Lower leg skin (tissue), 3 donors: ENCODE measurements at regions not wholly inside any gene's neighbourhood (a gene's known extent, or its start where the extent isn't known, plus 50 kb on each side); places are given as distances from the start of the nearest gene placed in this dataset.

ENCODE experiments used
- CTCF ChIP-seq, 3 donors: fragments of 450-650 bp; IDR thresholded peaks; one replicate each; pipeline ENCODE4 v1.5.1; 2016; ENCODE audit warnings: antibody characterized with exemption in 3 of 3, mild to moderate bottlenecking in 3 of 3, moderate library complexity in 2 of 3
- POLR2A ChIP-seq, 2 donors: fragments of 450-650 bp; IDR thresholded peaks; one replicate each; pipeline ENCODE4 v1.6.1; 2016 to 2017; ENCODE audit warnings: antibody characterized with exemption in 2 of 2, mild to moderate bottlenecking in 1 of 2, moderate library complexity in 1 of 2

DNA sequence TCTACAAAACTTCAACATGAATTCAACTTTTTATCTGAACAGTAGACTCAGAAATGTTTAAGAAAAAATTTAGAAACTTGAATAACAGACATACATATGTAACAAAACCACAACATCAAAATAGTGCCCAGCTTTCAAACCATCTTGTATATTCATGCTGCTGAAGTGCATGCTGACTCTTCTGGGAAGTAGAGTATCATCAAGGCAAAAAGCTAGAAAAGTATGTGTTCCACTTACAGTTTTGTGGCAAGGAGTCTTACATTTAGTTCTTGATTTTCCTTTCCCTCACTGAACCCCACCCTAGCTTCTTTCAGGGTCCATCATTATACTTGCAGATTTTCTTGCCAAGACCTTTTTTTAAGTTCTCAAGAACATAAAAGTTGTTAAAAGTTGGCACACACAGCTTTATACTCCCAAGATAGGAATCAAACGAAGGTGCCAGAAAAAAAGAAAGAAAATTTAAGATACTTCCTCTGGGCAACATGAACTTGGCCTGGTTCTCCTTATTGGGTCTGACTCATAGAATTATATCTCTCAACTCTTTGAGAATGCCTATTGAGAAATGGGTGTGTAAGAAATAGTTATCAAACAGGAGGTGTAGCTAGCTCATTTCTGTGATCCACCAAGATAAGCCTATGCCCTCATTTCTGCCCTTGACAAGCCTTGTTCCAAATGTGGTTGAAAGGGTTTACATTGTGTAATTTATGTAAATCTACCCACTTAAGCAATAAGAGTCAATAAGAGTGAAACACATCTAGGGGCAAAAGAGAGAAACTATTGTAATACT lies 667.6 kb upstream of the ACVR2A start:
- no peak for TF ChIP-seq CTCF (IDR thresholded peaks at IDR 0.05)
- no peak for TF ChIP-seq POLR2A (IDR thresholded peaks at IDR 0.05)
